Gastroesophageal sphincter (tissue), 4 donors: ENCODE measurements at regions not wholly inside any gene's neighbourhood (a gene's known extent, or its start where the extent isn't known, plus 50 kb on each side); places are given as distances from the start of the nearest gene placed in this dataset.

Experiments used
- ATAC-seq: fragments of 150-250 bp; one replicate; pipeline ENCODE4 v1.9.1; 2016; ENCODE audit warnings: mild to moderate bottlenecking, moderate library complexity
- H3K27ac ChIP-seq, 4 donors: fragments of 200-600 bp; sonication (generic) in 3 of 4; 1 replicate in 3 of 4; 2 replicates in 1 of 4; pipeline ENCODE4 v1.5.1; 2016 to 2019
- H3K27me3 ChIP-seq: fragments of 200-600 bp; sonication (generic); one replicate; pipeline ENCODE4 v1.5.1; 2019
- H3K36me3 ChIP-seq, 2 donors: fragments of 200-600 bp; sonication (generic); one replicate each; pipeline ENCODE4 v1.5.1; 2019; ENCODE audit warnings: control low read depth in 1 of 2
- H3K4me1 ChIP-seq, 3 donors: fragments of 200-600 bp; sonication (generic); 1 replicate in 2 of 3; 2 replicates in 1 of 3; pipeline ENCODE4 v1.5.1; 2016 to 2019; ENCODE audit warnings: control low read depth in 2 of 3
- H3K4me3 ChIP-seq, 2 donors: fragments of 200-600 bp; sonication (generic); one replicate each; pipeline ENCODE4 v1.5.1; 2019; ENCODE audit warnings: mild to moderate bottlenecking in 1 of 2, moderate library complexity in 1 of 2
- H3K9me3 ChIP-seq, 3 donors: fragments of 200-600 bp; sonication (generic); one replicate each; pipeline ENCODE4 v1.5.1; 2017 to 2019; ENCODE audit warnings: control low read depth in 2 of 3
- EP300 ChIP-seq: sonication (generic); formaldehyde crosslinking; IDR thresholded peaks from one replicate; pipeline ENCODE4 v1.6.1; 2017; ENCODE audit warnings: antibody characterized with exemption, mild to moderate bottlenecking
- POLR2A ChIP-seq, 2 donors: fragments of 450-650 bp; IDR thresholded peaks; one replicate each; pipeline ENCODE4 v1.6.1; 2017; ENCODE audit warnings: antibody characterized with exemption in 2 of 2, mild to moderate bottlenecking in 2 of 2, moderate library complexity in 1 of 2
- POLR2AphosphoS5 ChIP-seq: sonication (generic); formaldehyde crosslinking; IDR thresholded peaks from one replicate; pipeline ENCODE4 v1.6.1; 2017; ENCODE audit warnings: antibody characterized with exemption
- WGBS, 2 donors: methylation state at CpG; one replicate each; pipeline ENCODE4 v1.1.5; 2018; ENCODE audit warnings: low coverage in 1 of 2; 5-methylcytosine and 5-hydroxymethylcytosine counted together
- TF ChIP-seq, protein P1 (sequence below), 4 experiments: fragments of 200-600 bp in 2 of 4; fragments of 450-650 bp in 2 of 4; sonication (generic) in 1 of 4; IDR thresholded peaks; one replicate each; pipeline ENCODE4 v1.5.1; 2017 to 2019; ENCODE audit warnings: antibody characterized with exemption in 4 of 4, mild to moderate bottlenecking in 2 of 4, moderate library complexity in 2 of 4

DNA sequence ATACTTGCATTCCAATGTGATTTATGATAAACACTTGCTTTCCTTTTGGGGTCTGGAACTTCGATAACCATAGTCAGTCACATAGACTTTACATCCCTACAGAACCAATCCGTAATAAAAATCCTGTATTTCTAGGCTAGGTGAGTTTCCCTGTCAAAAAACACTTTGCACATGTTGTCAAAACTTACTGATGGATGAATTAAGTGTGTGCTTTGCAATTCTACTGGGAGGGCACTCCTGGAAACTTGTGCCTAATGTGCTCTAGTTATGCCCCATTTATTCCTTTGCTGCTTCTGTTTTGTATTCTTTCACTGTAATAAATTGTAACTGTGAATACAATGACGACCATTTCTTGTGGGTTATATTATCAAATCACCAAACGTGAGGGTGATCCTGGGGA, 684.8 kb upstream of the PCDH15 start:
- H3K4me1 ChIP-seq = no peaks in the 10 kb centered on the region
- WGBS, 2 donors = 67 to 82% methylated on average over 3 to 4 of the region's 4 CpGs
- TF ChIP-seq, protein P1, sequence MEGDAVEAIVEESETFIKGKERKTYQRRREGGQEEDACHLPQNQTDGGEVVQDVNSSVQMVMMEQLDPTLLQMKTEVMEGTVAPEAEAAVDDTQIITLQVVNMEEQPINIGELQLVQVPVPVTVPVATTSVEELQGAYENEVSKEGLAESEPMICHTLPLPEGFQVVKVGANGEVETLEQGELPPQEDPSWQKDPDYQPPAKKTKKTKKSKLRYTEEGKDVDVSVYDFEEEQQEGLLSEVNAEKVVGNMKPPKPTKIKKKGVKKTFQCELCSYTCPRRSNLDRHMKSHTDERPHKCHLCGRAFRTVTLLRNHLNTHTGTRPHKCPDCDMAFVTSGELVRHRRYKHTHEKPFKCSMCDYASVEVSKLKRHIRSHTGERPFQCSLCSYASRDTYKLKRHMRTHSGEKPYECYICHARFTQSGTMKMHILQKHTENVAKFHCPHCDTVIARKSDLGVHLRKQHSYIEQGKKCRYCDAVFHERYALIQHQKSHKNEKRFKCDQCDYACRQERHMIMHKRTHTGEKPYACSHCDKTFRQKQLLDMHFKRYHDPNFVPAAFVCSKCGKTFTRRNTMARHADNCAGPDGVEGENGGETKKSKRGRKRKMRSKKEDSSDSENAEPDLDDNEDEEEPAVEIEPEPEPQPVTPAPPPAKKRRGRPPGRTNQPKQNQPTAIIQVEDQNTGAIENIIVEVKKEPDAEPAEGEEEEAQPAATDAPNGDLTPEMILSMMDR (IDR thresholded peaks at IDR 0.05) = no peak
- TF ChIP-seq POLR2A (IDR thresholded peaks at IDR 0.05) (no peak), POLR2AphosphoS5 (no peak), EP300 (no peak)

DNA sequence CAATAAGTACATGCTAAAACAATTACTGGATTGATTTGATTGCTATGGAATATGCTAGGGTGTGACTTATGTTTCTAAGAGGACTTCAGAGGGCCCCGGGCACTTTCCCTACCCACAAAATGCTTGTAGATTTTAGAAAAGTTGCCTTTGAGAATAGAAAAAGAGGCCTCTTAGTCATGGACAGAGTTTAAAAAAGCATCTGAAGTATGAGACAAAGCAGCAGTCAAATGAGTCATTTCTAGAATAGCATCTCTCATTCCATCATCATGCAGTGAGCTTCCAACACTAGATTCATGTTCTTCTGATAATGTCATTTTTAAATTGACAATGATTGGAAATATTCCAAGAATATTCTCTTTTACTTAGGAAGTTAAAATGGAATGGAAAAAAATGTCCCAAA, 675.1 kb upstream of the PCDH15 start:
- 50 to 93% methylated on average over 1 of the region's 1 CpG for WGBS, 2 donors
- no peak overlapping the region for H3K27ac ChIP-seq
- peaks cover 0 to 6% (median 0%) of the 10 kb centered on the region in 3 donors for H3K9me3 ChIP-seq

More for the DNA sequence above, 684.8 kb upstream of the PCDH15 start:
- H3K27me3 ChIP-seq = no peaks in the 10 kb centered on the region
- H3K4me3 ChIP-seq = no peak overlapping the region
- no peak overlapping the region for H3K27ac ChIP-seq
- H3K9me3 ChIP-seq = peaks cover 0 to 10% (median 0%) of the 10 kb centered on the region in 3 donors
- no peaks in the 10 kb centered on the region for H3K36me3 ChIP-seq
- ATAC-seq = no peak

DNA sequence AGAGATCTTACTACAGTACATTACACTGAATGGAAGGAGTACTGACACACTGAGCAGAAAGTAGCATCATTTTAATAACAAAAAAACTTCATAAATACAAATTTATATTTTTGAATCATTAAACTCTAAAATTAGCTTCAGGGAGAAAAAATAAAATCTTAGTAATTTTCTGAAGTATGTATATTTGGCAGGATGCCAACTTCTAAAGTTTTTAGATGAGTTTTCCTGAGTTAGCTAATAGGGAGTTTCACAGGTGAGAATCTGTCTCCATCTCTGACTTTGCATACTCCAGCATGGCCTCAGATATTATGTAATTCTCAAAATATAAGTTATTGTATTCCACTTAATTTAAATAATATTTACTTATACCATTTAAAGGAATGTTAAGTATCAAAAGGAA, 673.2 kb upstream of the PCDH15 start:
- Histone ChIP-seq H3K4me3 (no peak overlapping the region), H3K9me3 (no peaks in the 10 kb centered on the region), H3K4me1 (no peaks in the 10 kb centered on the region), H3K36me3 (no peaks in the 10 kb centered on the region), H3K27me3 (no peaks in the 10 kb centered on the region), H3K27ac (no peak overlapping the region)
- no peak for ATAC-seq
- TF ChIP-seq POLR2A (IDR thresholded peaks at IDR 0.05) (no peak), POLR2AphosphoS5 (no peak), EP300 (no peak)
- TF ChIP-seq, protein P1 (IDR thresholded peaks at IDR 0.05) = no peak

More for the DNA sequence above, 675.1 kb upstream of the PCDH15 start:
- H3K36me3 ChIP-seq = no peaks in the 10 kb centered on the region
- ATAC-seq = no peak
- H3K4me1 ChIP-seq = no peaks in the 10 kb centered on the region
- no peaks in the 10 kb centered on the region for H3K27me3 ChIP-seq
- H3K4me3 ChIP-seq = no peak overlapping the region
- TF ChIP-seq, protein P1 (IDR thresholded peaks at IDR 0.05) = no peak
- no peak for TF ChIP-seq POLR2A (IDR thresholded peaks at IDR 0.05)

DNA sequence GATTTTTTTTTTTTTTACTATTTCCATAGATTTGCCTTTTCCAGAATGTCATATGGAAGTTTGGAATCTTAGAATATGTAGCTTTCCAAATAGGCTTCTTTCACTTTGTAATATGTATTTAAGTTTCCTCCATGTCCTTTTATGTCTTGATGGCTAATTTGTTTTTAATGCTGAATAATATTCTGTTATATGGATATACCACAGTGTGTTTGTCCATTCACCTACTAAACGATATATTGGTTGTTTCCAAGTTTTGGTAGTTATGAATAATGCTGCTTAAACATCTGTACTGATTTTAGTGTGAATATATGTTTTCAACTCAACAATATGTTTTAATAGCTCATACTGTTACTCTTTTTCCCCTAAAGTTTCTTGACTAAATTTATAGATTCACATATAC, 669.8 kb upstream of the PCDH15 start:
- no peak for ATAC-seq
- TF ChIP-seq EP300 (no peak), POLR2A (IDR thresholded peaks at IDR 0.05) (no peak), POLR2AphosphoS5 (no peak)
- TF ChIP-seq, protein P1 (IDR thresholded peaks at IDR 0.05) = no peak
- Histone ChIP-seq H3K4me3 (no peak overlapping the region), H3K27ac (no peak overlapping the region), H3K27me3 (no peaks in the 10 kb centered on the region), H3K36me3 (no peaks in the 10 kb centered on the region), H3K4me1 (no peaks in the 10 kb centered on the region), H3K9me3 (no peaks in the 10 kb centered on the region)
- WGBS, 2 donors = 85 to 90% methylated on average over 1 of the region's 1 CpG

DNA sequence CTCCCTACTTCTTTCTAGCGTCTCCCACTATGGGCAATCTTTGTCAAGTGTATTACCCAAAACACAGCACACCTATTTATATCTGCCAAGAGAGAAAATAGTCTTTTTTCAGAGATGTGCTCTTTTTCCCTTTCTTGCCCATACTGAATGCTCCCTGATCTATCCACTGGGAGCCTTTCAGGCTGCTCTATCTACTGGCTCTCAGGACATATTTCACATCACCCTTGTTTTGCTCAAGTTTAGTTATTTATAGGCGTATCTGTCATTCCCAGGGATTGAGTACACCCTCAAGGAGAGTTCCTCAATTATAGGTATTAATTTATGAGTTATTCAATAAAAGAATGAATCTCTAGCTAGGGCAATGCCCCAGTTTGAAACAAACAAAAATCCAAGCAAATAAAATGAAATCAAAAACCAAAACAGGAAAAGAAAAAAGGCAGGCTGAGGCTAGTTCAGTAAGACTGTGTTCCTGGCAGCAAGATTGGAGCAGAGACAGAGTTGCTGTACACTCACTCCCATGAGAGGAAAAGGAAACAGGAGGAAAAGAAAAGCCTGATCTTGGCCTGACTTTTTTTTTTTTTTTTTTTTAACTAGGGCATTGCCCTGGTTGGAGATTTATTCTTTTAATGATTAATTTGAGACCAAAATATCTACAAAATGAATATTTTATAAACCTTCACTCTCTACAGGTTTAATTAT, 665.9 kb upstream of the PCDH15 start:
- WGBS, 2 donors = 71 to 80% methylated on average over 1 to 2 of the region's 2 CpGs
- ATAC-seq = peak; percentile 46
- no peaks in the 10 kb centered on the region for H3K9me3 ChIP-seq
- H3K36me3 ChIP-seq = no peaks in the 10 kb centered on the region
- H3K27ac ChIP-seq = peak overlapping the region in 1 of 4 donors; percentile 32
- TF ChIP-seq, protein P1 (IDR thresholded peaks at IDR 0.05) = no peak
- TF ChIP-seq POLR2A (IDR thresholded peaks at IDR 0.05) = no peak
- no peak for TF ChIP-seq POLR2AphosphoS5
- TF ChIP-seq EP300 = no peak
- no peaks in the 10 kb centered on the region for H3K27me3 ChIP-seq
- no peak overlapping the region for H3K4me3 ChIP-seq
- H3K4me1 ChIP-seq = no peaks in the 10 kb centered on the region
